ENCODE measurements at regions not wholly inside any gene's neighbourhood (a gene's known extent, or its start where the extent isn't known, plus 50 kb on each side); places are given as distances from the start of the nearest gene placed in this dataset.

DNA sequence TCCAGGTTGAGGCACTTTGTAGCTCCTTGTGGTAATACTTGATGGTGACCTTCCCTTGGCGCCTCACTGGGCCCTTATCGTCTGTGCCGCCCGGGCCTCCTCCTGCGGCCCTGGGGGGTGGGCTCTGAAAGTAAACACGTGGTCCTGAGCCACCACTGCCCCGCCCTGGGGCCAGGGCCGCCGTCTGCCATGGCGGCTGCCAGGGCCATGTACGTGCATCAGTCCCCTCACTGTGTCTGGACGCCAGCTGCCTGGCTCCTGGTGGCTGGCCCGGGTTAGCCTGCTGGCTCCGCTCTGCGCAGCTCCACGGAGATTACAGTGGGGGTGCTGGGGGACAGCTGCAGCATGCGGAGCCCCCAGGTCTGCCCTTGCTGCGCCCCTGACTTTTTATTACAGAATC, 81.8 kb upstream of the CENPW start (continued):
- TF ChIP-seq TAF1 (conservative IDR thresholded peaks at IDR 0.05), result no peak
- TF ChIP-seq MAX (IDR thresholded peaks at IDR 0.05), result no peak
- no peak for TF ChIP-seq CTCF (IDR thresholded peaks at IDR 0.05; ENCODE audit: low read depth, low read length, missing input control)

DNA sequence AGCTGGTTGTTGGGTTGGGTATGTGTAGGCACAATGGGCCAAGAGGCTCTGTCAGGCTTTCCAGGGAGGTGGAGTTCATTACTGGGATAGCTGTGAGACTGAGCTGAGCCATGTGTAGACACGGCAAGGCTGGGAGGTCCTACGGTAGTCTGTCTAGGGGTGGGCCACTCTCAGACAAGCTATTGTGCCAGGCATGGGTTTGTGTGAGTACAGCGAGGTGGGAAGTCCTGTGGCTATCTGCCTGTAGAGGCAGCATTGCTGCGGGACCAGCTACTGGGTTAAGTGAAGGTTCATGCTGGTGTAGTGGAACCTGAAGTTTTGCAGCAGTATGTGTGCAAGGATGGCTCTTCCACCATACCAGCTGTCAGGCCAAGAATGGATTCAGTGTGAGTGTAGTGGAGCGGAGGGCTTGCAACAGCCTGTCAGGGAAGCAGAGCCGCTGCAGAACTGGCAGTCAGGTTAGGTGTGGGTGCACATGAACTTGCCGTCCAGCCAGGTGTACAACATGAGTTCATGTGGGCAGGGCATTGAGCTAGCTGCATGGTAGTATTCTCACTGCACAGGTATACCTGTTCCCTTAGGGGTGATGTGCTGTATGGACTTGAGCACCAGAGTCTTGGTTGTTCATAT, 78.0 kb upstream of the CENPW start:
- Histone ChIP-seq H3K27ac (ENCODE audit: low read depth in 1 of 2, low read length in 2 of 2) (no peak overlapping the region), H3K9ac (ENCODE audit: low read depth in 1 of 2, low read length in 2 of 2) (no peak overlapping the region), H3K27me3 (ENCODE audit: control insufficient read depth in 4 of 4, insufficient read depth in 4 of 4, low read length in 3 of 4) (no peaks in the 10 kb centered on the region), H3K9me3 (ENCODE audit: control insufficient read depth in 4 of 4, low read length in 3 of 4) (peaks cover 0 to 2% (median under 1%) of the 10 kb centered on the region in 4 donors), H3K4me1 (ENCODE audit: control insufficient read depth in 4 of 4, insufficient read depth in 4 of 4, low read length in 3 of 4) (no peaks in the 10 kb centered on the region), H3K36me3 (ENCODE audit: control insufficient read depth in 4 of 4, insufficient read depth in 3 of 4, low read depth in 1 of 4, low read length in 3 of 4) (no peaks in the 10 kb centered on the region), H3K4me3 (ENCODE audit: low read depth in 1 of 3, low read length in 3 of 3) (no peak overlapping the region)
- 97% methylated on average over 7 of the region's 7 CpGs for WGBS
- DNase-seq (ENCODE audit: low spot score), result no peak
- TF ChIP-seq GABPA (IDR thresholded peaks at IDR 0.05 in 1 of 2, conservative IDR thresholded peaks at IDR 0.05 in 1 of 2) (no peak), NR2F2 (IDR thresholded peaks at IDR 0.05) (no peak), CTCF (IDR thresholded peaks at IDR 0.05; ENCODE audit: low read depth, low read length, missing input control) (no peak), FOXA1 (IDR thresholded peaks at IDR 0.05) (no peak), JUND (IDR thresholded peaks at IDR 0.05) (no peak), HNF4A (conservative IDR thresholded peaks at IDR 0.05) (no peak), HNF4G (IDR thresholded peaks at IDR 0.05) (no peak)
- TF ChIP-seq, protein P1, sequence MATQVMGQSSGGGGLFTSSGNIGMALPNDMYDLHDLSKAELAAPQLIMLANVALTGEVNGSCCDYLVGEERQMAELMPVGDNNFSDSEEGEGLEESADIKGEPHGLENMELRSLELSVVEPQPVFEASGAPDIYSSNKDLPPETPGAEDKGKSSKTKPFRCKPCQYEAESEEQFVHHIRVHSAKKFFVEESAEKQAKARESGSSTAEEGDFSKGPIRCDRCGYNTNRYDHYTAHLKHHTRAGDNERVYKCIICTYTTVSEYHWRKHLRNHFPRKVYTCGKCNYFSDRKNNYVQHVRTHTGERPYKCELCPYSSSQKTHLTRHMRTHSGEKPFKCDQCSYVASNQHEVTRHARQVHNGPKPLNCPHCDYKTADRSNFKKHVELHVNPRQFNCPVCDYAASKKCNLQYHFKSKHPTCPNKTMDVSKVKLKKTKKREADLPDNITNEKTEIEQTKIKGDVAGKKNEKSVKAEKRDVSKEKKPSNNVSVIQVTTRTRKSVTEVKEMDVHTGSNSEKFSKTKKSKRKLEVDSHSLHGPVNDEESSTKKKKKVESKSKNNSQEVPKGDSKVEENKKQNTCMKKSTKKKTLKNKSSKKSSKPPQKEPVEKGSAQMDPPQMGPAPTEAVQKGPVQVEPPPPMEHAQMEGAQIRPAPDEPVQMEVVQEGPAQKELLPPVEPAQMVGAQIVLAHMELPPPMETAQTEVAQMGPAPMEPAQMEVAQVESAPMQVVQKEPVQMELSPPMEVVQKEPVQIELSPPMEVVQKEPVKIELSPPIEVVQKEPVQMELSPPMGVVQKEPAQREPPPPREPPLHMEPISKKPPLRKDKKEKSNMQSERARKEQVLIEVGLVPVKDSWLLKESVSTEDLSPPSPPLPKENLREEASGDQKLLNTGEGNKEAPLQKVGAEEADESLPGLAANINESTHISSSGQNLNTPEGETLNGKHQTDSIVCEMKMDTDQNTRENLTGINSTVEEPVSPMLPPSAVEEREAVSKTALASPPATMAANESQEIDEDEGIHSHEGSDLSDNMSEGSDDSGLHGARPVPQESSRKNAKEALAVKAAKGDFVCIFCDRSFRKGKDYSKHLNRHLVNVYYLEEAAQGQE (IDR thresholded peaks at IDR 0.05), result no peak

DNA sequence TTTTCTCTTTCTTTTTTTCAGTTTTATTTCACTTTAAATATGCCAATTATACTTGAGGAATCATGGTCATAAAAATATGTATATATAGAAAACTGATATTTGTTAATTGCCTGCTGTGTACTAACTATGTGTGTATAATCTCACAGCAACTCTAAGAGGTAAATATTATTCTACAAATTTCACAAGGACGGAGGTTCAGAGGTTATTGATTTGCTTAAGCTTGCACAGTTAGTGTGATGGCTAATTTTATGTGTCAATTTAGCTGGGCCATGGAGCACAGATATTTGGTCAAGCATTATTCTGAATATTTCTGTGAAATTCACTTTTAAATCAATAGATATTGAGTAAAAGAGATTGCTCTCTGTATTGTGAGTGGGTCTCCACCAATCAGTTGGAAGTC, 75.7 kb upstream of the CENPW start:
- no peaks in the 10 kb centered on the region for H3K4me1 ChIP-seq (ENCODE audit: control insufficient read depth in 4 of 4, insufficient read depth in 4 of 4, low read length in 3 of 4)
- no peak overlapping the region for H3K4me3 ChIP-seq (ENCODE audit: low read depth in 1 of 3, low read length in 3 of 3)
- H3K27me3 ChIP-seq (ENCODE audit: control insufficient read depth in 4 of 4, insufficient read depth in 4 of 4, low read length in 3 of 4), result no peaks in the 10 kb centered on the region
- H3K27ac ChIP-seq (ENCODE audit: low read depth in 1 of 2, low read length in 2 of 2), result no peak overlapping the region
- H3K9me3 ChIP-seq (ENCODE audit: control insufficient read depth in 4 of 4, low read length in 3 of 4), result no peaks in the 10 kb centered on the region
- DNase-seq (ENCODE audit: low spot score), result no peak
- 40% methylated on average over 1 of the region's 1 CpG for WGBS
- H3K9ac ChIP-seq (ENCODE audit: low read depth in 1 of 2, low read length in 2 of 2), result no peak overlapping the region
- H3K36me3 ChIP-seq (ENCODE audit: control insufficient read depth in 4 of 4, insufficient read depth in 3 of 4, low read depth in 1 of 4, low read length in 3 of 4), result no peaks in the 10 kb centered on the region
- TF ChIP-seq NR2F2 (IDR thresholded peaks at IDR 0.05) (no peak), FOXA1 (IDR thresholded peaks at IDR 0.05) (no peak), HNF4G (IDR thresholded peaks at IDR 0.05) (no peak), MAX (IDR thresholded peaks at IDR 0.05) (no peak), ZBTB33 (IDR thresholded peaks at IDR 0.05) (no peak), EGR1 (IDR thresholded peaks at IDR 0.05; ENCODE audit: low read depth in 2 of 2) (no peak), TAF1 (conservative IDR thresholded peaks at IDR 0.05) (no peak), YY1 (IDR thresholded peaks at IDR 0.05) (no peak), RXRA (IDR thresholded peaks at IDR 0.05) (no peak), SP1 (IDR thresholded peaks at IDR 0.05) (no peak), FOXA2 (IDR thresholded peaks at IDR 0.05) (no peak)
- TF ChIP-seq, protein P1 (IDR thresholded peaks at IDR 0.05), result no peak
